HG02759 (cell line): ENCODE measurements at regions not wholly inside any gene's neighbourhood (a gene's known extent, or its start where the extent isn't known, plus 50 kb on each side); places are given as distances from the start of the nearest gene placed in this dataset.
A peak's percentile ranks its signal among the peaks of the same experiment; 100 is the strongest.
"Not testable (repeated sequence)": the region's sequence is repeated elsewhere in the genome, so short reads cannot be mapped to it uniquely, and the experiment has no call there.

Source experiments
- ATAC-seq: cut with Tn5 transposase; IDR thresholded peaks from one replicate; pipeline ENCODE4 v1.9.1; 2021; ENCODE audit warnings: mild to moderate bottlenecking, moderate library complexity; ENCODE audit not compliant: unreplicated experiment

DNA sequence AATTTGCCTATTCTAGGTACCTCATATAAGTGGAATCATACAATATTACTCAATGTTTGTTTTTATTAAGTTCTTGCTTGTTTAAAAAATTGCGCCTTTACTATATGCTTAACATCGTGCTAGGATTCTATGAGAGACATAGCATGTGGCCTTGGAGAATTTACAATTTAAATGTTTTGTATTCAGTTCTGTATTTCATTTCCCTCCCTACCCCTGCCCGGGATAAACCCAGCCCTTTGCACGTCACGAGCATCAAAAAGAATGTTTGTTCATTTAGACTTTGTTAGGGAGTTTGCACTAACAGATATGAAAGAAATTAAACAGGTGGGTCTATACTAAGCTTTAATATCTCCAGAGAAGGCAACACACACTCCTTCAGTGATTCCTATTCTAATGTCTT is 75.7 kb downstream of the C18orf54 start:
- no peak for ATAC-seq

DNA sequence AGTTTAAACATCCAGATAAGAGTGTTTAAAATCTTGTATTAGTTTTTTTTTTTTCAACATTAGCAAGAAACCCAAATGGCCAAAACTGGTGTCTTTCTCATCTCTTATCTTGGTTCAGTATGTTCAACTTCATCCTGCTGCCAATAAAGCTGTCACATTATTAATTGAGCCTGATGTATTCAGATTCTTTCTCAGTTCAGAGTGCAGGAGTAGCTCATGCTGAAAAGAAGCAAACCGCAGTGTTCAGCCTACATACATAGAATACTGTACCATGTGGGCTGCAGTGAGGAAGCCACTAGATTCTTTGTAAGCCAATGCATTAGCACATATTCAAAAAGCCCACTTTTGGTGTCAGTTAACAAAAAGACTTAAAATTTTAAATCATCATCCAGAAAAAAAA is 76.2 kb downstream of the C18orf54 start:
- no peak for ATAC-seq

DNA sequence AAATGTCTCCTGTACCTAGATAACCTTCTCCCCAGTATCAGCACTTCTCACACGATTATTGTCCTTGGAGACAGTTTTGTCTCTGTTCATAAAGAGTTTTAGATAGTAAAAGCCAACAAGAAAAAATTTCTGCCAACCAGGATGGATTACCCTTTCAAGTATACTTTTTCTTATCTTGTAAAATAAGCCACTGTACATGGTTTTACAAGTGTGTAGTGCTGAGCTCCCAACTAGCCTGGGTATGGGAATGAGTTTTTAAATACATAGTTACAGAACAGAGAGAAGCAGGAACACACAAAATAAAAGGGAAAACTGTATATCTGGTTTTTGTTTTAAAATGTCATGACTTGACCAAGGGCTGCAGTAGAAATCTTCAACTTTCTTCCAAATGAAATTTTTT is 76.7 kb downstream of the C18orf54 start:
- ATAC-seq = no peak

DNA sequence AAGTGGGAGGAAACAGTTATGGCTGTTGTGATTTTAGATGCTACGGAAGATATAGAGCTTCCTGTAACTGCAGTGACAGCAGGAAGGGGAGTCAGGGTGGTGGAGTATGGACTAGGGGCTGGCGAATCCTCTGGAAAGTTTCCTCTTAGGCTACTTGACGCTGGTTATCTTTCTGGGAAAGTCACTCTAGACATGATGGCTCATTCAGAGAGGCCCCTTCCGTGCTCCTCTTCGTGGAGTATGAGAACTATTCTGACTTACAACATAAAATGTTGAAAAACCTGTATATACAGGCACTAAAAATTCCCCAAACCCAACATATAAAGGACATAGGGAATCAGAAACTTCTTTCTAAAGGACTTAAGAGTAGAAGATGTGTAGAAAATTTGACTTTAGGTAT is 78.8 kb downstream of the C18orf54 start:
- no peak for ATAC-seq

DNA sequence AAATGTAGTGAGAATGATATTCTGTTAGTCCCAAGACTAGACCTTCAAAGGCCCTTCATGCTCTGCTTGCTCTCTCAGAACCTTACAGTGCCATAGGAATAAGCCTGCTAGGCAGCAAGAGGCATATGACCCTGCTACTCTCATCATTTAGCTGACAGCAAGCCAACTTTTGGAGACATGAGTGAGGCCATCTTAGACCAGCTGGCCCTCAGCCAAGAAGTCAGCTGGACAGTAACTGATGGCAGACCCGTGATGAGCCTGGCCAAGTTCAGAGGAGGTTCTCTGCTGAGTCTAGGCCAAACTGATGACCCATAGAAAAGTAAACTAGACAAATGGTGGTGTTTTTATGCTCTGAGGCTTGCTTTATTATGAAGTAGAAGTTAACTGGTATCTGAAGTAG is 82.6 kb downstream of the C18orf54 start:
- ATAC-seq = no peak

DNA sequence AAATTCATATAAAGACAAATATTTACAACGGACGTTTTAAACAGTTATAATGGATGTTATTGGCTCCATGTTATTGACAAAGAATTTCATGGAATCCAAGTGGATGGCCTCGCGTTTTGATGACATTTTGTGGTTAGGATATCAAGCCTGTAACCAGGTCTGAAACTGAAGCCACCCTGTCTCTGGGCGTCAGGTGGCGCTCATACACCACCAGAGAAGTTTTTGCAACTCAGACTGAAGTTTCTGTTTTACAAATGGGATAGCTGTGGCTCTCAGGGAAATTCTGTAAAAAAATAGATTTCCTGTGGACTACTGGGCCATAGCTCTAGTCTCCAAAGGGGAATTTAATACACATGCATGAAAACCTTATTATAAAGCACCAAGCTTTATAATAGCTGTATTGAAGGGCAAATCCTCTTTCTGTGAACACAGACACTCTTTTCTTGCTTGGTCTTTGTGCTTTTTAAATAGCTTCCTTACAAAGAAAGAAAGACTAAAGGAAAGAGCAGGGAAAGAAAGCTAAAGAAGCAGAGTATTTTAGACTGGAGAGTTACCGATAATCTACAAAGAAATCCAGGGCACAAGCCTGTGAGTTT is 86.7 kb downstream of the C18orf54 start:
- peak; percentile 87 for ATAC-seq

DNA sequence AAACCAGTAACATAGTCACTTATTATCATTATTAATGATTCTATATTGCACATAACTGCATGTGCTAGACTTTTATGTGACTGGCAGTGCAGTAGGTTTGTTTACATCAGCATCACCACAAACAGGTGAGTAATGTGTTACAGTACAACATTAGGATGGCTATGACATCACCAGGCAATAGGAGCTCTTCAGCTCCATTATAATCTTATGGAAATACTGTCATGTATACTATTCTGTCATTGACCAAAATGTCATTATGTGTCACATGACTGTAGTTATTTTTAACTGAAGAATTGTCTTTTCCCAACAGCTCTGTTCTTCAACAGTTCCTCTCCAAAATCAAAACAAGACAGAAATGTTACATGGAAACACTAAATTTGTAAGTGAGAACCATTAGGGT is 96.3 kb downstream of the C18orf54 start:
- ATAC-seq = no peak

DNA sequence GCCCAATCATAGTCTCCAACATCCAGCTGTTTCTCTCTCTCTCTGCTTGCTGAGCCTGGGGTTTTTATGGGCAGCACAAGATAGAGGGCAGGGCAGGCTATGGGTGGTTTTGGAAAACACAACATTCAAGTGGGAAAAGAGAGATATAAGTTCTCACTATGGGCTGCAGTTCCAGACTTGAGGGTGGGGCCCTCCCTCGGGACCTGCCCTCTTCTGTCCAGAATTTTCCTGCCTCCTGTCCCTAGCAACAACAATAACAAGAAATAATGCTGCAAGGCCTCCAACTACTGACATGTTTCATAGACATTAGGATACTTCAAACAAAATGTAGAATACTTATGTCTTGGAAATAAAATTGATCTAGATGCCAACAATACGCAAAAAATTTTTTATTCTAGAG is 107.8 kb downstream of the C18orf54 start:
- ATAC-seq = no peak

DNA sequence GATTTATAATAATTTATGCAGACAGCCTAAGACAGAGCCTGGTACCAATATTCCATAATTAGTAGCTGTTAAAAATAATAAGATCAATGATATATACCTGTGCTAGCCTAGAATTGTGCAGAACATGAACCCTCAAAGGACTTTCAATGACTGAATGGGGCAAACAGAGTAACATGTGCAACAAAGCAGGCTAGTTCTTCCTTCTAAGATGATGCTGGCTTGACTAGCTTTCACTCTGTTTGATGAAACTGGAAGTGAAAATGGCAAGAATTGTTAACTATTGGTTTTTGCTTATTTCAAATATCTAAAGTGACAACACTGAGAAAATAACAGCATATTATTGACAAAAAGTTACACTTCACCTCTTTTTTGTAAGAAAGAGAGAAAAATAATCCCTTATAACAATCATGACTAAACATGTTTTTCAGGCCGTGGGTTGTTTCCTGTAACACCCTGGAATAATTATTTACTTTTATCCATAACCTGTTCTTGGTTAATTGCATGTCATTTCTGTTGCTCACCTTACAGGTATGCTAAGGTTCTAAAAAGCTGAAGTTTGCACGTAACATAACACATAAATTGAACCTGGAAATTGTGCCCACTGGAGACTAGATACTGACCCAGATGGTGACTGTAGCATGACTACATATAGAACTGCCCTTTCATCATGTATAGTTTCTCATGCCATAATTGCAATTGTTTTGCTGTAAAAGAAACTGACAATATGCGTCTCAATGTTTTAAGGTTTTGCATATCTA is 108.7 kb downstream of the C18orf54 start:
- no peak for ATAC-seq

DNA sequence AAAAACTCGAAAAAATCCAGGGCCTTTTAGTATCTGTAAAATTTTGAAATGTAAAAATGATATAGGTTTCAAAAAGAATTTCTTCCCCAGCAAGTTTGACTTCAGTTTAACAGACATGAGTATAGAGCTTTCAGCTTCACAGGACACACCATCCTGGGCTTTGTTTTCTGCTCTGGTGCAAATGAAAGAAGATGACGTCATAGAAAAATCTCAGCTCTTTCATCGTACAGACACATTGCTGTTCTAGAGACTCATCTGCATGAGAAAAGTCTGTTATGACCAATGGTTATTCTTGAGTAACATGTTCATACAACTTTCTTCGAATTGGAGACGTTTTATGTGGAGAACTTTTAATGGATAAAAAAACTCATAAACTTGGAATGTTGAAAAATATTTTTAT is 111.7 kb upstream of the DYNAP start:
- ATAC-seq = no peak

DNA sequence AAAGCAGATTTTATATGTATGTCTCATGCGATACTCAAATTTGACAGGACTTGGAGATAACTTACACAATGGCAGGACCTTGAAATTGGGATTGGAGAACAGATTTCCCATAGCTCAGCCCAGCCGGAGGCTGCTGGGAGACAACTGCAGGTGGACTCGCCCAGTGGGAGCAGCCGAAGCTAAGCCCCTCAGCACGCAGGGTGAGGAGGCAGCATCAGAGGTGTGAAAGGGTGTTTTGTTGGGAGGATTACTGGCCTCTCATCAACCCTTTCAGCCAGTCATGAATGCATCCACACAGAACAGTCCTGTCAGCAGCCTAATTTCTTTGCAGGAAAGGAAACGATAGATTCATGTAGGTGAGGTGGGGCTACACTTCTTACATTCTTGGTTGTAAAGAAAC is 110.4 kb upstream of the DYNAP start:
- ATAC-seq = no peak

DNA sequence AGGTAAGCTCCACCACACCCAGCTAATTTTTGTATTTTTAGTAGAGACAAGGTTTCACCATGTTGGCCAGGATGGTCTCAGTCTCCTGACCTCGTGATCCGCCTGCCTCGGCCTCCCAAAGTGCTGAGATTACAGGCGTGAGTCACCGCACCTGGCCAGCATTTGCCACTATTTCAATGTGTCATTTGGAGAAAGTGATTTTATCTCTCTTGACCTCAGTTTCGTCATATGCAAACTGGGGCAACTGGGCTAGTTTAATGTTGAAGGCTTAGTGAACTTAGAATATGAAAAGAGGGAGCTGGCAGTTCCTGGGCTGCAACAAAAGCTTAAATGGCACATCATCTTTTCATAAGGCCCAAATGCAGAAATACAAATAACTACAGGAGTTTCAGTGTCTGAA is 88.6 kb upstream of the DYNAP start:
- not testable (repeated sequence) for ATAC-seq

DNA sequence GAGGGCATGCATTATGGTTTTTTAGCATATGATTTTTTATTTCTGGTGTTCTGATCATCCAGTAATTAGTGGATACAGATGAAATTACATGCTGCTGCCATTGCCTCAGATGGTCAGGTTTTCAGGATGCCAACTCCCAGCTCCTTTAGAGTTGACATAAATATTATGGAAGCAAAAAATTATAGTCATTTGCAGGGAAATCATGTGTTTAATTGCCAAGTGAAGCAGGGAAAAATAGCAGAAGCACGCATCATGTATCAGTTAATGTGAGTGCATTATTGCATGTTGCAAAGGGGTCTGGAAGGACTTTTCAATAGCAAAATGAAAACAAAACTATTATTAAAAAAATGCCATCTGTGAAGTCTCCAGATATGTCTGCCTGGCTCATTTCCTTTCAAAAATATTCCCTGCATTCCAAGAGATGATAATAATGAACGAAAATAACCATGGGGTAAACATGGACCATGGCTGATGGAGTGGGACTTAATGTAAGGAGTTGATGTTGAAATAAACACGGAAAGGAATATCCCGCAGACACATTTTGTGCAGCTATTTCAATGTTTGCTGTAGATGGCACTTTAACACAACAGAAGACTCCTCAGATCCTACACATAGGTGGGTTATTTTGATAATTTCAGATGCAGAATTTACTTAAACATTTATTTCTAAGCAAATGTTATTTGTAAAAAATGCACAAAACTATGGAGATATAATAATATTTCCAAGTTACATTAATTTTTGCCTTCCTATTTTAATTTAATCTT is 87.7 kb upstream of the DYNAP start:
- ATAC-seq = no peak

DNA sequence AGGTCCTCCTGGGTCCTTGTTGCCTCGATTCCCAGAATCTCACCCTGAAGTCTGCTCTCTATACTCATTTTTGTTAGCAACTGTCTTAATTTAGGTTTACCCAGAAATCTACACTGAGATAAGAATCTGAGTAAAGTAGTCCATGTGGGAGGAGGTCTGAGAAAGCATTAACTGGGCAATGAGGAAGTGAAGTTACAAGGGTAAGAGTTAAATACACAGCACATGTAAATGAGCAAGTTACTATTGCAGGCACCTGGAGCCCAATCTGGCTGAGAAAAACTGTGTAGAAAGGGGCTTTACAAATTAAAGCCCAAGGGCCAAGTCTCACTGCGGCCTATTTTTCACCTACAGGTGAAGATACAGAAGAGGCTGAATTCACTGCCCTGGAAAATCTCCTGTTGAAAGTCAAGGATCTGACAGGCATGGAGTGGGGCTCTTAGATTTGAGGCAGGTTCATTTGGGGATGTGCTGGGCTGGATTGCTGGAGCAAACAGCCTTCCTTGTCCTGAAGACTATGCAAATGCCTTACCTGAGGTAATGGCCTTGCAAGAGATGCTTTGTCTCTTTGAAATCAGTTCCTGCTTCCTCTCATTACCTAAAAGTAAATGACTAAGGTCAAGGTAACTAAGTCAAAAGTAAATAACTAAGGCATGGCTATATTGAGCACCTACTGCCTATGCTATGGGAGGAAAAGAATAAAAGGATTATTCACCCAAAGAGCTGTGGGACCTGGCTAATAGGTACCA is 84.4 kb upstream of the DYNAP start:
- peak; percentile 62 for ATAC-seq

DNA sequence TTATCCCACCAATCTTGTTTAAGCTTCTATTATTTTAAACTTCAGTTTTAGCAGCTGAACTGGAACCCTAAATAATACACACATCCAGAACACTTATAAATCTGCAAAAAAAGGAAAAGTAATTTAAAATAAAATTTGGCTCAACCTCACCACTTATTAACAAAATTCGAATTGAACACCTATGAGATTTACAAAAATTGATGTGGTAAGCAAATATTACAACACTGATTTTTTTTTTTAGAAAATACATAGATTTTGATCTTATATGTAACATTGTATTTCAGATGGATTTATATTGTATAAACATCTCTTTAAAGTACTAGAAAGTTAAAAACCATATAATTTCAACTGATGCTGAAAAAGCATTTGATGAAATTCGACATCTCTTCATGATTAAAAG is 81.3 kb upstream of the DYNAP start:
- ATAC-seq = no peak

DNA sequence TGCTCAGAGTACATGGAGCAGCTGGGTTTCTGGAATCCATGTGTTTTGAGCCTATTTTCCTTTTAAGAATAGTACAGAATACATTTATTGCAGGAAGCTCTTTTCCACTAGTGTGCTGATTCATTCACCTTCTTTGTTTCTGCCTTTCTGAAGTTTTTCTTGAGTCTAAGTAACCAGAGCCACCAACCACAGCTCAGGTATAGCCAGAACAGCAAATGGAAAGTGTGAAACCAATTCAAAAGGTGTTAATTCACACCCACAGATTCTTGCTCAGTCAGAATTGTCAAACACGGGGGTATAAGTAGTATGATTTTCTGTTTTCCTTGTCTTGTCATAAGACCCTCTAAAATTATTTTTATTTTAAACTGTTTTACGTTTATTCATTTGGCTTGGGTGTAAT is 75.9 kb upstream of the DYNAP start:
- ATAC-seq = no peak

DNA sequence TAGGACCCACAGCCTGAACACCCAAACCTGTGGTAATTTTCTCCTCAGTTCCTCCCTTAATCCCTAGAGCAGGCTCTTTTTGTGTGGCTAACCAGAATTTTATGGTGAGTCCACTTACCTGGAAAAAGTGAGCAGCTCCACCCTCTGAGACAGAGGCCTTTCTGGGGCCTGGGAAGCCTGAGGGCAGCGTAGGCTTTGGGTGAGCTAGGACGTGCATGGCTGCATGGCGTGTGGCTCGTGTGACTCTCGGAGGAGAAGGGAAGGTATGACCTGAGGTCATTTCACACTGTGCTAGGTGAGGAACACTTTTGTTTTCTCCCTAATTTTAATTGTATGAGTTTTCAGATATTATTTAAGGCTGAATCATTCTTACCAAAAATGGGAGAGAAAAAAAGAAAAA is 73.5 kb upstream of the DYNAP start:
- no peak for ATAC-seq

DNA sequence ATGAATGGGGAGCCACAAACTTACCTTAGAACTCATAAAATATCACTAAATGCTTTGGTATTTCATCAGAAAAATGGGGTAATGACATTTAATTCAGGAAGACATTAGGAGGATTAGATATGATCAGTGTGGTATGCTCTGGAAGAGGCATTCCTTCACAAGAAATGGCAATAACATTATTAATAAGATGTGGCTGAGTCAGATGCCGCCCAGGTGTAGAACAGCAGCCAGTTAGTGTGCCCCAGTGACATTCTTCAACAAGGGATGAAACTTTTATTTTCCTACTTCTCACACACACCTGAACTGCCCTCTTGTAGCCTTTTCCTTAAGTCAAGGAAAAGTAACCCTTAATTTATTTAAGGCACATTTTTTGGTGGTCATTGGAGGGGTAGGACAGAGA is 69.2 kb upstream of the DYNAP start:
- no peak for ATAC-seq

DNA sequence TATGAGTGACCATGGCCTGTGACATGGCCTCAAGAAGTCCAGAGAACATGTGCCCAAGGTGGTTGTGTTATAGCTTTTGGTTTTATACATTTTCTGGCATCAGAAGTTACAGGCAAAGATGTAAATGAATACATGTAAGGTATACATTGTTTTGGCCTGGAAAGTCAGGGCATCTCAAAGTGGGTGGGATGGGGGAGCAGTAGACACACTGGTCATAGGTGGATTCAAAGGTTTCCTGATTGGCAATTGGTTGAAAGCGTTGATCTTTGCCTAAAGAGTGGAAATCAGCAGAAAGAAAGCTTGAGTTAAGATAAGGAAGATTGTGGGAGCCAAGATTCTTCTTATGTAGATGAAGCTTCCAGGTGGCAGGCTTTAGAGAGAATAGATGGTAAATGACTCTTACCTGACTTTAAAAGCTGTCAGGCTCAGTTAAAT is 62.1 kb upstream of the DYNAP start:
- ATAC-seq = no peak

DNA sequence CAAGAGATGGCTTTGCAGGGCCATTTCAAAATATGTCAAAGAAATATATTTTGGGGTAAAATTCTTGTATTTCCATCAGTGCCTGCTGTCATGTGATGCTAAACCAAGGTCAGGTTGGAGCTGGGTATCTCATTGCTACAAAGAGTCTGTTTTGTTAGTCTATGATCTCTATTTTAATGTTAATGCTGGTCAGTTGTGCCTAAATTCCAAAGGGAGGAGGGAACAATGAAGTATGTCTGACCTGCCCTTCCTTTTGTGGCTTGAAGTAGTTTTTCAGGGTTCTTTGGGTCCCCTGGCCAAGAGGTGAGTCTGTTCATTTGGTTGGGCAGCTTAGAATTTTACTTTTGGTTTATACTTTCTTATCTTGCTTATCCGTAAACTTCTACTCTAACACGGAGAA is 61.6 kb upstream of the DYNAP start:
- ATAC-seq = no peak

DNA sequence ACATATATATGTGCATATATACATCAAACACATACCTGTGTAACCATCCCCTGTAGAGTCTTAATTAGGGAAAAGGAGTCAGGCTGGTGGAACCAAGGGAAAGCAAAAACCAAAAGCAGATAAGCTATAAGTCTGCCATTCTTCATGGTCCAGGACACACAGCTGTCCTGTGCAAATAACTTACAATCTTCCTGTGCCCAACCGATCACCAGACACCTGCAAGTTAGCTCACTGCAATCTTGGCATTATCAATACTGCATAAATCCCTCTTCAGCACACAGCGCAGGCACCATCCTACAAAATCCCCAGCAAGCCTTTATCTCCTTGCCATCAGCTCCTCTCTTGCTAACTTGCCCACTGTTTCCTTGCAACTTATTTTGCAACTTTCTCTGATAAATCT is 60.8 kb upstream of the DYNAP start:
- no peak for ATAC-seq
